PC-3 (cell line): ENCODE measurements at regions not wholly inside any gene's neighbourhood (a gene's known extent, or its start where the extent isn't known, plus 50 kb on each side); places are given as distances from the start of the nearest gene placed in this dataset.
A peak's percentile ranks its signal among the peaks of the same experiment; 100 is the strongest.
"Not testable (repeated sequence)": the region's sequence is repeated elsewhere in the genome, so short reads cannot be mapped to it uniquely, and the experiment has no call there.

Experiments used
- ATAC-seq: fragments of 200-7000 bp; cut with Tn5 transposase; 2 replicates; pipeline ENCODE4 v1.9.1; 2020; ENCODE audit warnings: mild to moderate bottlenecking, moderate library complexity
- BruUV-seq: library from RNA; stranded (reverse); fragments of 400-500 nt; replicated peaks from 2 replicates; lab custom pipeline; 2021; lab: Mats Ljungman, UMichigan
- CTCF ChIA-PET: fragments of 300-600 bp; sonication (Branson Sonifier 250); formaldehyde crosslinking; loops from one replicate; lab custom pipeline; 2022; ENCODE audit warnings: antibody characterized with exemption; lab: Charles Lee
- POLR2A ChIA-PET: fragments of 300-600 bp; sonication (Branson Sonifier 250); formaldehyde crosslinking; loops from one replicate; lab custom pipeline; 2022; ENCODE audit warnings: antibody characterized with exemption; ENCODE audit not compliant: unreplicated experiment; lab: Charles Lee
- DNase-seq: peaks from one replicate; pipeline ENCODE4 v3.0.0-alpha.2; 2015
- H2AFZ ChIP-seq: fragments of 300-600 bp; sonication (generic); 2 replicates; pipeline ENCODE4 v1.6.0; 2016; ENCODE audit warnings: antibody characterized with exemption, low read length
- H3F3A ChIP-seq: fragments of 300-600 bp; sonication (generic); one replicate; pipeline ENCODE4 v1.6.0; 2017; ENCODE audit warnings: antibody characterized with exemption, low read length, control low read depth, mild to moderate bottlenecking; ENCODE audit not compliant: unreplicated experiment
- H3K27ac ChIP-seq: fragments of 300-600 bp; sonication (generic); 2 replicates; pipeline ENCODE4 v1.5.1; 2016; ENCODE audit warnings: mild to moderate bottlenecking, low read length
- H3K27me3 ChIP-seq: fragments of 300-600 bp; sonication (generic); 2 replicates; pipeline ENCODE4 v1.6.1; 2016; ENCODE audit warnings: low read length, mixed read lengths
- H3K36me3 ChIP-seq: fragments of 300-600 bp; sonication (generic); 2 replicates; pipeline ENCODE4 v1.6.1; 2016; ENCODE audit warnings: low read depth, mixed run types, low read length, mixed read lengths
- H3K4me1 ChIP-seq: fragments of 300-600 bp; sonication (generic); 2 replicates; pipeline ENCODE4 v1.5.1; 2016; ENCODE audit warnings: low read length; ENCODE audit not compliant: insufficient read depth
- H3K4me2 ChIP-seq: fragments of 300-600 bp; sonication (generic); 2 replicates; pipeline ENCODE4 v1.6.0; 2016; ENCODE audit warnings: low read length
- H3K4me3 ChIP-seq: fragments of 300-600 bp; sonication (generic); 2 replicates; pipeline ENCODE4 v1.5.1; 2016; ENCODE audit warnings: mild to moderate bottlenecking, low read length, mixed read lengths
- H3K79me2 ChIP-seq: fragments of 300-600 bp; sonication (generic); 2 replicates; pipeline ENCODE4 v1.6.1; 2017; ENCODE audit warnings: low read length, mixed read lengths
- H3K9ac ChIP-seq: fragments of 300-600 bp; sonication (generic); 2 replicates; pipeline ENCODE4 v1.6.0; 2016; ENCODE audit warnings: mild to moderate bottlenecking, low read length
- H3K9me2 ChIP-seq: fragments of 300-600 bp; sonication (generic); replicated peaks from 2 replicates; pipeline ENCODE4 v1.6.1; 2016; ENCODE audit warnings: mixed run types, low read length, mixed read lengths
- H3K9me3 ChIP-seq: fragments of 300-600 bp; sonication (generic); 2 replicates; pipeline ENCODE4 v1.6.1; 2016; ENCODE audit warnings: low read length, mixed read lengths
- H4K20me1 ChIP-seq: fragments of 300-600 bp; sonication (generic); 2 replicates; pipeline ENCODE4 v1.6.1; 2016; ENCODE audit warnings: low read length, mixed read lengths
- CTCF ChIP-seq: fragments of 300-600 bp; sonication (generic); conservative IDR thresholded peaks from 2 replicates; pipeline ENCODE4 v1.5.1; 2017; ENCODE audit warnings: antibody characterized with exemption, low read depth, mild to moderate bottlenecking, low read length
- EZH2 ChIP-seq: fragments of 300-600 bp; sonication (generic); IDR thresholded peaks from one replicate; pipeline ENCODE4 v1.6.1; 2017; ENCODE audit warnings: antibody characterized with exemption, mild to moderate bottlenecking, low read length; ENCODE audit not compliant: unreplicated experiment
- EZH2phosphoT487 ChIP-seq: fragments of 300-600 bp; sonication (generic); IDR thresholded peaks from 2 replicates; pipeline ENCODE4 v1.6.1; 2018; ENCODE audit warnings: mild to moderate bottlenecking, antibody characterized with exemption, low read length, borderline replicate concordance
- intact Hi-C: fragments of 100-400 bp; cut with micrococcal nuclease; formaldehyde crosslinking; loops from 2 replicates; pipeline ENCODE4 v1.9.0; 2023

DNA sequence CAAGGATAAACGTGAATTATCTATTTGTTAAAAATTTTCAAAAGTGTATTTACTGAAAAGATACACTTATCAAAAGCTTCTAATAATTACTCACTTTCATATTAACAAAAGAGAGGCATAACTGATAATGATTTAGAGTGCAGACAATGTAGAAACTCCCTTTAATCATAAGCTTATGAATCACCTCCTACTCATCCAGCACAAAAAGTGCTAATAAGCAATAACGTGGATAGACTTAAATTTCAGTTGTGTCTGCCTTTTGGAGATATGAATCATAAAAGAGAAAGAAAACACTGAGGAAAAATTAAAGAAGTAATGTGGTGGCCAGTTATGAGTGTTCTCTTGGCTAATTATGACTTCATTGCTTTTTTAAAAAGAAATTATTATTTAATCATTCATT is 827.6 kb upstream of the B3GALT2 start:
- H3K9me3 ChIP-seq: no peaks in the 10 kb centered on the region
- ATAC-seq (peak; percentile 35; the same call in 1 of the 2 replicates), DNase-seq (peak; percentile 1)
- H3K9me2 ChIP-seq: no peaks in the 10 kb centered on the region
- H4K20me1 ChIP-seq: no peaks in the 10 kb centered on the region
- H3F3A ChIP-seq: no peaks in the 10 kb centered on the region
- H3K79me2 ChIP-seq: no peaks in the 10 kb centered on the region
- no peaks in the 10 kb centered on the region for H3K4me1 ChIP-seq
- H2AFZ ChIP-seq: no peak overlapping the region
- TF ChIP-seq CTCF: no peak
- intact Hi-C loops: no loop called here
- POLR2A ChIA-PET: no interaction called here
- no peak overlapping the region for H3K4me3 ChIP-seq
- no peak overlapping the region for H3K4me2 ChIP-seq
- no peak overlapping the region for H3K9ac ChIP-seq
- no peaks in the 10 kb centered on the region for H3K36me3 ChIP-seq
- CTCF ChIA-PET: no interaction called here
- no peak overlapping the region for H3K27ac ChIP-seq
- H3K27me3 ChIP-seq: no peaks in the 10 kb centered on the region
- BruUV-seq: no TSS peak

DNA sequence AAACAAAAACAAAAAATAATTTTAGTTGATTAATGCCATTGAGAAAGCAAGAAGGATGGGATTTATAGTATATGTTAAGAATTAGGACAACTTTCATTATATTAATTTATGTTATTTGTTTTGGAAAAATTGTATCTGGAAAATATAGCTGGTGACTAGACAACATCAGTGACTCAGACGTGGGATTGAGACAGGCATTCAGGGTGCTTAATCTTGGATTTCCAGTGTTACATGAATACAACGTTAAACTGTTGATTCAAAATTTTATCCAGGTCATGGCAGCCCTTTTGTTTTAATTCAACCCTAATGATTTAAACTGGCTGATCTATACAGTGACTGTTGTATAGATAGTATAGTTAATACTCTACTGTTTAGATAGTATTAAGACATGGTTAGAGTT is 827.1 kb upstream of the B3GALT2 start:
- Histone ChIP-seq H3K79me2 (no peaks in the 10 kb centered on the region), H3K9me2 (no peaks in the 10 kb centered on the region), H3F3A (no peaks in the 10 kb centered on the region), H3K4me3 (no peak overlapping the region), H3K36me3 (no peaks in the 10 kb centered on the region), H3K4me1 (no peaks in the 10 kb centered on the region), H3K9ac (no peak overlapping the region), H4K20me1 (no peaks in the 10 kb centered on the region), H3K9me3 (no peaks in the 10 kb centered on the region), H2AFZ (no peak overlapping the region), H3K27ac (no peak overlapping the region), H3K4me2 (no peak overlapping the region), H3K27me3 (no peaks in the 10 kb centered on the region)
- no TSS peak for BruUV-seq
- ChIA-PET CTCF (no interaction called here), POLR2A (no interaction called here)
- TF ChIP-seq EZH2phosphoT487: no peak
- TF ChIP-seq EZH2: no peak
- TF ChIP-seq CTCF: no peak
- intact Hi-C loops: no loop called here
- ATAC-seq (no peak), DNase-seq (no peak)

GRCh38 chr1:194004146-194004545 is 817.7 kb upstream of the B3GALT2 start:
- BruUV-seq: no TSS peak
- no peak overlapping the region for H3K27ac ChIP-seq
- H3K9ac ChIP-seq: no peak overlapping the region
- CTCF ChIA-PET: no interaction called here
- H3K79me2 ChIP-seq: no peaks in the 10 kb centered on the region
- no peaks in the 10 kb centered on the region for H3F3A ChIP-seq
- no peaks in the 10 kb centered on the region for H3K4me1 ChIP-seq
- intact Hi-C loops: no loop called here
- H4K20me1 ChIP-seq: no peaks in the 10 kb centered on the region
- no peaks in the 10 kb centered on the region for H3K36me3 ChIP-seq
- DNase-seq (no peak), ATAC-seq (no peak)
- H3K9me3 ChIP-seq: no peaks in the 10 kb centered on the region
- TF ChIP-seq EZH2 (no peak), CTCF (no peak), EZH2phosphoT487 (no peak)
- H3K4me3 ChIP-seq: no peak overlapping the region
- POLR2A ChIA-PET: no interaction called here
- H2AFZ ChIP-seq: no peak overlapping the region
- H3K9me2 ChIP-seq: no peaks in the 10 kb centered on the region
- no peaks in the 10 kb centered on the region for H3K27me3 ChIP-seq
- H3K4me2 ChIP-seq: no peak overlapping the region

DNA sequence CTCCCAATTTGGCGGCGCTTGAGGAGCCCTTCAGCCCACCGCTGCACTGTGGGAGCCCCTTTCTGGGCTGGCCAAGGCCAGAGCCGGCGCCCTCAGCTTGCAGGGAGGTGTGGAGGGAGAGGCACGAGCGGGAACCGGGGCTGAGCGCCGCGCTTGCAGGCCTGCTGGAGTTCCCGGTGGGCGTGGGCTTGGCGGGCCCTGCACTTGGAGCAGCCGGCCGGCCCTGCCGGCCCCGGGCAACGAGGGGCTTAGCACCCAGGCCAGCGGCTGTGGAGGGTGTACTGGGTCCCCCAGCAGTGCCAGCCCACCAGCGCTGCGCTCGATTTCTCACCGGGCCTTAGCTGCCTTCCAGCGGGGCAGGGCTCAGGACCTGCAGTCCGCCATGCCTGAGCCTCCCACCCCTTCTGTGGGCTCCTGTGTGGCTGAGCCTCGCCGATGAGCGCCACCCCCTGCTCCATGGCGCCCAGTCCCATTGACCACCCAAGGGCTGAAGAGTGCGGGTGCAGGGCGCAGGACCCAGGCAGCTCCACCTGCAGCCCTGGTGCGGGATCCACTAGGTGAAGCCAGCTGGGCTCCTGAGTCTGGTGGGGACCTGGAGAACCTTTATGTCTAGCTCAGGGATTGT is 815.4 kb upstream of the B3GALT2 start:
- BruUV-seq, H3K9me2 ChIP-seq, H3K9me3 ChIP-seq, H2AFZ ChIP-seq, H4K20me1 ChIP-seq, intact Hi-C loops, H3K4me3 ChIP-seq, DNase-seq, POLR2A ChIA-PET, H3F3A ChIP-seq, H3K4me2 ChIP-seq, H3K36me3 ChIP-seq, H3K9ac ChIP-seq, ATAC-seq, H3K79me2 ChIP-seq, CTCF ChIA-PET, H3K27me3 ChIP-seq, H3K27ac ChIP-seq, H3K4me1 ChIP-seq: not testable (repeated sequence)
